ENCODE measurements at regions not wholly inside any gene's neighbourhood (a gene's known extent, or its start where the extent isn't known, plus 50 kb on each side); places are given as distances from the start of the nearest gene placed in this dataset.

- Histone ChIP-seq H3K23me2 (ENCODE audit: insufficient read length, low read depth, low read length, poor library complexity, severe bottlenecking) (no peaks in the 10 kb centered on the region), H2BK12ac (ENCODE audit: insufficient read length, low read depth, low read length) (no peak overlapping the region), H3K9ac (ENCODE audit: extremely low read depth, insufficient read length, low read length) (no peak overlapping the region), H3K9me3 (ENCODE audit: control insufficient read depth, low read depth, low read length) (no peaks in the 10 kb centered on the region), H4K91ac (ENCODE audit: insufficient read length, low read depth, low read length) (no peak overlapping the region), H3K79me1 (ENCODE audit: insufficient read depth, low read depth, low read length, poor library complexity, severe bottlenecking) (no peaks in the 10 kb centered on the region), H4K20me1 (ENCODE audit: control insufficient read depth, insufficient read depth, insufficient read length) (no peaks in the 10 kb centered on the region), H3K4ac (ENCODE audit: low read depth, low read length) (no peak overlapping the region), H2BK15ac (ENCODE audit: low read depth, low read length) (no peak overlapping the region), H3T11ph (ENCODE audit: low read length) (no peak overlapping the region), H3K27ac (ENCODE audit: insufficient read length, low read depth, low read length) (no peak overlapping the region), H3K56ac (ENCODE audit: insufficient read length, low read depth, low read length) (no peak overlapping the region), H3K27me3 (ENCODE audit: insufficient read depth, low read length) (no peaks in the 10 kb centered on the region), H3K18ac (ENCODE audit: insufficient read length, low read depth, low read length) (no peak overlapping the region), H2BK5ac (ENCODE audit: insufficient read length, low read length) (no peak overlapping the region), H2BK120ac (ENCODE audit: low read depth, low read length, poor library complexity, severe bottlenecking) (no peak overlapping the region), H2AFZ (ENCODE audit: low read length) (no peak overlapping the region), H3K4me2 (ENCODE audit: insufficient read depth, insufficient read length, low read length) (no peak overlapping the region), H3K23ac (ENCODE audit: insufficient read length, low read depth, low read length) (no peak overlapping the region), H2BK20ac (ENCODE audit: low read depth, low read length, poor library complexity, severe bottlenecking) (no peak overlapping the region), H4K5ac (ENCODE audit: insufficient read length, low read depth, low read length) (no peak overlapping the region), H4K8ac (replicated peaks; ENCODE audit: insufficient read length, low read depth, low read length) (no peak overlapping the region), H3K79me2 (ENCODE audit: insufficient read depth, low read length) (no peaks in the 10 kb centered on the region), H2AK5ac (ENCODE audit: insufficient read length, low read length) (no peak overlapping the region), H3K14ac (ENCODE audit: insufficient read depth, low read length) (no peak overlapping the region), H3K4me1 (ENCODE audit: insufficient read depth, low read length) (no peaks in the 10 kb centered on the region)
- WGBS (ENCODE audit: extremely low coverage, insufficient read length, low lambda C conversion rate), result no CpG with 5 or more reads among the region's 3 CpGs
- H3K27me3 Mint-ChIP-seq (ENCODE audit: low read depth), result no peaks in the 10 kb centered on the region
- TF ChIP-seq, protein P1, sequence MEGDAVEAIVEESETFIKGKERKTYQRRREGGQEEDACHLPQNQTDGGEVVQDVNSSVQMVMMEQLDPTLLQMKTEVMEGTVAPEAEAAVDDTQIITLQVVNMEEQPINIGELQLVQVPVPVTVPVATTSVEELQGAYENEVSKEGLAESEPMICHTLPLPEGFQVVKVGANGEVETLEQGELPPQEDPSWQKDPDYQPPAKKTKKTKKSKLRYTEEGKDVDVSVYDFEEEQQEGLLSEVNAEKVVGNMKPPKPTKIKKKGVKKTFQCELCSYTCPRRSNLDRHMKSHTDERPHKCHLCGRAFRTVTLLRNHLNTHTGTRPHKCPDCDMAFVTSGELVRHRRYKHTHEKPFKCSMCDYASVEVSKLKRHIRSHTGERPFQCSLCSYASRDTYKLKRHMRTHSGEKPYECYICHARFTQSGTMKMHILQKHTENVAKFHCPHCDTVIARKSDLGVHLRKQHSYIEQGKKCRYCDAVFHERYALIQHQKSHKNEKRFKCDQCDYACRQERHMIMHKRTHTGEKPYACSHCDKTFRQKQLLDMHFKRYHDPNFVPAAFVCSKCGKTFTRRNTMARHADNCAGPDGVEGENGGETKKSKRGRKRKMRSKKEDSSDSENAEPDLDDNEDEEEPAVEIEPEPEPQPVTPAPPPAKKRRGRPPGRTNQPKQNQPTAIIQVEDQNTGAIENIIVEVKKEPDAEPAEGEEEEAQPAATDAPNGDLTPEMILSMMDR (conservative IDR thresholded peaks at IDR 0.05), result no peak
- DNase-seq, result no peak
- H3K4me3 Mint-ChIP-seq, result no peak overlapping the region
- peaks cover 16 to 21% of the 10 kb centered on the region in 2 experiments for H3K4me1 Mint-ChIP-seq
- no peak overlapping the region for H3K27ac Mint-ChIP-seq
- peaks cover 0 to 2% (median 0%) of the 10 kb centered on the region in 3 experiments; a peak in 1 of 7 replicates for H3K36me3 Mint-ChIP-seq (ENCODE audit: insufficient read depth in 1 of 3, low read depth in 3 of 3)
- H3K9me3 Mint-ChIP-seq, result no peaks in the 10 kb centered on the region
Observed at GRCh38 chr6:15861486-15861885, 198.7 kb upstream of the DTNBP1 start.
